H1 (cell line): ENCODE measurements at regions not wholly inside any gene's neighbourhood (a gene's known extent, or its start where the extent isn't known, plus 50 kb on each side); places are given as distances from the start of the nearest gene placed in this dataset.

Experiments used
- CTCF ChIA-PET: fragments of 300-600 bp; sonication (Branson Sonifier 250); formaldehyde crosslinking; loops from one replicate; lab custom pipeline; 2021; ENCODE audit not compliant: partially characterized antibody; lab: Charles Lee
- POLR2A ChIA-PET: fragments of 300-600 bp; sonication (Branson Sonifier 250); formaldehyde crosslinking; loops from one replicate; lab custom pipeline; 2021; ENCODE audit warnings: inconsistent platforms; ENCODE audit not compliant: partially characterized antibody; lab: Charles Lee
- DNase-seq, 2 experiments: peaks; one replicate each; pipeline versions ENCODE4 v3.0.0 to v3.0.0-alpha.2; 2010 to 2022; ENCODE audit warnings: low spot score in 2 of 2, low read depth in 1 of 2, mixed read lengths in 1 of 2
- FAIRE-seq: peaks from 2 replicates; lab custom pipeline; 2011; peaks lifted over from hg19 to GRCh38; lab: Jason Lieb, UNC
- H2AFZ ChIP-seq: 2 replicates; pipeline ENCODE4 v1.8.1; 2012; ENCODE audit warnings: low read length, inconsistent platforms
- H2AK5ac ChIP-seq: 2 replicates; pipeline ENCODE4 v1.6.1; 2013; ENCODE audit warnings: low read depth, low read length
- H2BK120ac ChIP-seq: replicated peaks from 2 replicates; pipeline ENCODE3; 2013; ENCODE audit warnings: low read depth, low read length, inconsistent platforms
- H2BK12ac ChIP-seq: 2 replicates; pipeline ENCODE4 v1.6.1; 2013; ENCODE audit warnings: low read depth, low read length
- H2BK15ac ChIP-seq: 2 replicates; pipeline ENCODE4 v1.6.1; 2013; ENCODE audit warnings: low read length
- H2BK20ac ChIP-seq: 2 replicates; pipeline ENCODE4 v1.6.1; 2013; ENCODE audit warnings: low read length
- H2BK5ac ChIP-seq: 2 replicates; pipeline ENCODE4 v1.6.1; 2013; ENCODE audit warnings: low read depth, low read length
- H3K14ac ChIP-seq: 2 replicates; pipeline ENCODE4 v1.6.1; 2013; ENCODE audit warnings: inconsistent platforms; ENCODE audit not compliant: insufficient read length
- H3K18ac ChIP-seq: 2 replicates; pipeline ENCODE4 v1.6.1; 2013; ENCODE audit warnings: low read length; ENCODE audit errors: extremely low read depth
- H3K23ac ChIP-seq: 2 replicates; pipeline ENCODE4 v1.6.1; 2013; ENCODE audit warnings: inconsistent platforms; ENCODE audit not compliant: insufficient read length
- H3K23me2 ChIP-seq: 2 replicates; pipeline ENCODE4 v1.6.1; 2013; ENCODE audit warnings: low read depth, low read length
- H3K27ac ChIP-seq: 2 replicates; pipeline ENCODE4 v1.6.1; 2011; ENCODE audit warnings: low read depth, low read length, inconsistent platforms
- H3K27me3 ChIP-seq, 4 experiments: replicated peaks in 1 of 4; 1 replicate in 1 of 4; 2 replicates in 3 of 4; pipeline versions ENCODE4 v1.6.1 to v1.8.1; 2011 to 2013; ENCODE audit warnings: low read length in 3 of 4, mild to moderate bottlenecking in 3 of 4, inconsistent platforms in 2 of 4, mixed read lengths in 2 of 4, moderate library complexity in 1 of 4; ENCODE audit not compliant: control insufficient read depth in 3 of 4, insufficient read depth in 3 of 4; ENCODE audit errors: extremely low read depth in 1 of 4
- H3K36me3 ChIP-seq, 4 experiments: 2 replicates each; pipeline versions ENCODE4 v1.6.1 to v1.8.1; 2011 to 2013; ENCODE audit warnings: mild to moderate bottlenecking in 4 of 4, low read length in 3 of 4, moderate library complexity in 2 of 4, control low read depth in 1 of 4, inconsistent platforms in 1 of 4; ENCODE audit not compliant: insufficient read depth in 4 of 4, control insufficient read depth in 2 of 4
- H3K4ac ChIP-seq: replicated peaks from 2 replicates; pipeline ENCODE3; 2013; ENCODE audit warnings: low read length, low read depth, mixed read lengths, inconsistent platforms; ENCODE audit not compliant: insufficient read length
- H3K4me1 ChIP-seq, 4 experiments: replicated peaks in 1 of 4; 1 replicate in 1 of 4; 2 replicates in 3 of 4; pipeline versions ENCODE4 v1.6.1 to v1.8.1; 2011 to 2013; ENCODE audit warnings: low read length in 3 of 4, inconsistent platforms in 2 of 4, mixed read lengths in 1 of 4; ENCODE audit not compliant: insufficient read depth in 4 of 4, control insufficient read depth in 3 of 4
- H3K4me2 ChIP-seq, 2 experiments: 2 replicates each; pipeline versions ENCODE4 v1.6.1 to v1.8.1; 2011 to 2013; ENCODE audit warnings: low read depth in 2 of 2, low read length in 2 of 2, control low read depth in 1 of 2, inconsistent platforms in 1 of 2, mild to moderate bottlenecking in 1 of 2; ENCODE audit not compliant: insufficient read depth in 1 of 2
- H3K4me3 ChIP-seq, 4 experiments: fragments of 200-600, 300-600 bp in 1 of 4; sonication (generic), shearing (Covaris generic), sonication (Bioruptor Twin) in 1 of 4; 2 replicates each; pipeline versions ENCODE4 v1.5.1 to v1.8.1; 2011 to 2016; ENCODE audit warnings: low read length in 4 of 4, low read depth in 3 of 4, control low read depth in 2 of 4, inconsistent platforms in 2 of 4, mild to moderate bottlenecking in 2 of 4, mixed read lengths in 1 of 4, moderate library complexity in 1 of 4; ENCODE audit not compliant: insufficient read depth in 2 of 4; ENCODE audit errors: extremely low read depth in 1 of 4
- H3K56ac ChIP-seq: replicated peaks from 2 replicates; pipeline ENCODE3; 2013; ENCODE audit warnings: low read depth, mild to moderate bottlenecking, mixed read lengths, low read length, inconsistent platforms; ENCODE audit not compliant: insufficient read length
- H3K79me1 ChIP-seq: 2 replicates; pipeline ENCODE4 v1.6.1; 2013; ENCODE audit warnings: low read depth, low read length, control low read depth
- H3K79me2 ChIP-seq, 2 experiments: 2 replicates each; pipeline versions ENCODE4 v1.6.1 to v1.8.1; 2012 to 2013; ENCODE audit warnings: low read length in 2 of 2, mild to moderate bottlenecking in 2 of 2, inconsistent platforms in 1 of 2; ENCODE audit not compliant: insufficient read depth in 2 of 2, control insufficient read depth in 1 of 2
- H3K9ac ChIP-seq, 4 experiments: replicated peaks in 1 of 4; 1 replicate in 1 of 4; 2 replicates in 3 of 4; pipeline versions ENCODE4 v1.6.1 to v1.8.1; 2011 to 2013; ENCODE audit warnings: low read depth in 3 of 4, low read length in 3 of 4, control low read depth in 2 of 4, mild to moderate bottlenecking in 2 of 4, moderate library complexity in 2 of 4, inconsistent platforms in 1 of 4; ENCODE audit errors: extremely low read depth in 1 of 4
- H3K9me3 ChIP-seq, 2 experiments: 2 replicates each; pipeline versions ENCODE4 v1.6.1 to v1.8.1; 2012 to 2013; ENCODE audit warnings: mild to moderate bottlenecking in 2 of 2, moderate library complexity in 2 of 2, control low read depth in 1 of 2, inconsistent platforms in 1 of 2, low read depth in 1 of 2, low read length in 1 of 2, mixed read lengths in 1 of 2; ENCODE audit not compliant: insufficient read depth in 2 of 2
- H4K20me1 ChIP-seq, 2 experiments: replicated peaks in 1 of 2; 2 replicates each; pipeline versions ENCODE3 to v1.8.1; 2011 to 2013; ENCODE audit warnings: inconsistent platforms in 2 of 2, low read length in 2 of 2, mild to moderate bottlenecking in 1 of 2; ENCODE audit not compliant: insufficient read depth in 2 of 2, control insufficient read depth in 1 of 2
- H4K5ac ChIP-seq: 2 replicates; pipeline ENCODE4 v1.6.1; 2013; ENCODE audit warnings: low read length, low read depth, mixed read lengths, inconsistent platforms; ENCODE audit not compliant: insufficient read length
- H4K8ac ChIP-seq: 2 replicates; pipeline ENCODE4 v1.8.0; 2013; ENCODE audit warnings: mild to moderate bottlenecking, moderate library complexity, low read length, inconsistent platforms; ENCODE audit not compliant: insufficient read depth; ENCODE audit errors: extremely low read depth
- H4K91ac ChIP-seq: replicated peaks from 2 replicates; pipeline ENCODE3; 2013; ENCODE audit warnings: low read length, mixed read lengths, inconsistent platforms; ENCODE audit not compliant: insufficient read length
- CHD2 ChIP-seq: IDR thresholded peaks from 2 replicates; pipeline ENCODE4 v1.6.1; 2012; ENCODE audit warnings: low read length, improper control_type of control experiment
- GABPA ChIP-seq: IDR thresholded peaks from 2 replicates; pipeline ENCODE4 v1.6.1; 2011; ENCODE audit warnings: mild to moderate bottlenecking, low read length, moderate library complexity, borderline replicate concordance; ENCODE audit not compliant: insufficient read depth
- JUN ChIP-seq: IDR thresholded peaks from 2 replicates; pipeline ENCODE4 v1.6.1; 2011; ENCODE audit warnings: low read depth, mild to moderate bottlenecking, improper control_type of control experiment, low read length
- KDM4A ChIP-seq: IDR thresholded peaks from one replicate; pipeline ENCODE4 v1.7.1; 2012; ENCODE audit warnings: low read depth, mild to moderate bottlenecking, moderate library complexity, low read length, inconsistent platforms; ENCODE audit not compliant: severe bottlenecking
- MAFK ChIP-seq: IDR thresholded peaks from 2 replicates; pipeline ENCODE4 v1.6.1; 2012; ENCODE audit warnings: low read depth, mild to moderate bottlenecking, improper control_type of control experiment, low read length
- POLR2A ChIP-seq, 2 experiments: IDR thresholded peaks; 1 replicate in 1 of 2; 2 replicates in 1 of 2; pipeline ENCODE4 v1.6.1; 2011; ENCODE audit warnings: low read depth in 2 of 2, low read length in 2 of 2, mild to moderate bottlenecking in 2 of 2; ENCODE audit errors: control extremely low read depth in 1 of 2
- RFX5 ChIP-seq: IDR thresholded peaks from 2 replicates; pipeline ENCODE4 v1.6.1; 2011; ENCODE audit warnings: low read depth, low read length, improper control_type of control experiment, borderline replicate concordance
- RNF2 ChIP-seq: fragments of 200-900, 300-1000 bp; sonication (generic); IDR thresholded peaks from 2 replicates; pipeline ENCODE4 v1.7.1; 2016; ENCODE audit warnings: borderline replicate concordance, low read depth, mild to moderate bottlenecking, antibody characterized with exemption, low read length; ENCODE audit not compliant: poor library complexity, severe bottlenecking; ENCODE audit errors: missing control alignments
- SP1 ChIP-seq: IDR thresholded peaks from 2 replicates; pipeline ENCODE4 v1.6.1; 2011; ENCODE audit warnings: low read depth, low read length
- SP2 ChIP-seq: IDR thresholded peaks from 2 replicates; pipeline ENCODE4 v1.6.1; 2012; ENCODE audit warnings: mild to moderate bottlenecking, low read length, inconsistent platforms
- TEAD4 ChIP-seq: IDR thresholded peaks from 2 replicates; pipeline ENCODE4 v1.6.1; 2012; ENCODE audit warnings: low read depth, low read length, inconsistent platforms, mixed read lengths
- ZNF274 ChIP-seq: IDR thresholded peaks from 2 replicates; pipeline ENCODE4 v1.7.0; 2012; ENCODE audit warnings: low read length, borderline replicate concordance; ENCODE audit errors: extremely low read depth
- WGBS, 2 experiments: shearing (Covaris generic) in 1 of 2; methylation state at CpG; one replicate each; pipeline versions ENCODE4 v1.1.6 to v1.1.7; 2013 to 2015; ENCODE audit warnings: low lambda C conversion rate in 2 of 2, mixed read lengths in 2 of 2, inconsistent platforms in 1 of 2, low coverage in 1 of 2, missing lambda C conversion rate in 1 of 2; ENCODE audit not compliant: insufficient replicate concordance in 2 of 2, insufficient coverage in 1 of 2, insufficient read length in 1 of 2; ENCODE audit errors: extremely low coverage in 1 of 2, missing lambda C conversion rate in 1 of 2; 5-methylcytosine and 5-hydroxymethylcytosine counted together
- TF ChIP-seq, protein P1 (sequence below): IDR thresholded peaks from 2 replicates; pipeline ENCODE4 v1.6.1; 2012; ENCODE audit warnings: low read length, inconsistent platforms
- TF ChIP-seq, protein P2 (sequence below): IDR thresholded peaks from 2 replicates; pipeline ENCODE4 v1.6.1; 2012; ENCODE audit warnings: inconsistent platforms

DNA sequence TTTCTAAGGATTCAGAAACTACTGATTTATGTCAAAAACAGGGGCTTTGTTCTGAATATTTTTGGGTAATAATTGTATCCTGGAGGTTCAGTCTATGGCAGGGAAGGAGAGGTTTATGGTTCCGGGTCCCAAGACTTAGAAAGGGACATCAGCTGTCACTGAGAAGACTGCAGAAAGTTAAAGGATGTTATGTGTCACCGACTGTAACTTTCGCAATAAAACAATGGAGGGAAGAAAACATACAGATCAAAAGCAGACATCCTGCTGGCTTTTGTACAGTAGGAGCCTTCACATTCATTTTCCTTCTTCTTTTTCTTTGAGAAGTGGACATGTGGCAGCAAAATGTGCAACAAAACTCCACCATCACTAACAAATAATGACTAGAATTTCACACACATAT is 900.7 kb upstream of the SOX11 start:
- Histone ChIP-seq H2BK5ac (no peak overlapping the region), H2AFZ (no peak overlapping the region), H4K5ac (no peak overlapping the region), H2BK15ac (no peak overlapping the region), H4K91ac (no peak overlapping the region), H3K27me3 (no peaks in the 10 kb centered on the region), H4K20me1 (no peaks in the 10 kb centered on the region), H3K14ac (no peak overlapping the region), H3K4me1 (no peaks in the 10 kb centered on the region), H3K4me2 (no peak overlapping the region), H3K27ac (no peak overlapping the region), H3K23ac (no peak overlapping the region), H3K9ac (no peak overlapping the region), H3K4me3 (no peak overlapping the region), H3K56ac (no peak overlapping the region), H3K79me2 (no peaks in the 10 kb centered on the region), H3K4ac (no peak overlapping the region), H2AK5ac (no peak overlapping the region), H2BK120ac (no peak overlapping the region), H3K9me3 (peaks cover 7 to 9% of the 10 kb centered on the region in 2 experiments; a peak in 2 of 4 replicates), H3K18ac (no peak overlapping the region), H3K79me1 (no peaks in the 10 kb centered on the region), H2BK20ac (no peak overlapping the region), H3K23me2 (no peaks in the 10 kb centered on the region), H2BK12ac (no peak overlapping the region), H4K8ac (no peak overlapping the region), H3K36me3 (no peaks in the 10 kb centered on the region)
- POLR2A ChIA-PET = no interaction called here
- FAIRE-seq (no peak), DNase-seq (no peak)
- WGBS, 2 experiments = 89% methylated on average over 3 of the region's 3 CpGs; no CpG with 5 or more reads in 1 of the 2 experiments
- CTCF ChIA-PET = no interaction called here
- TF ChIP-seq KDM4A (no peak), TEAD4 (no peak), JUN (no peak), POLR2A (IDR thresholded peaks at IDR 0.05; ENCODE audit: control extremely low read depth in 1 of 2, low read depth in 2 of 2, low read length in 2 of 2) (no peak), RFX5 (no peak), ZNF274 (no peak), CHD2 (no peak), SP2 (no peak), MAFK (no peak), SP1 (no peak), RNF2 (no peak), GABPA (no peak)
- TF ChIP-seq, protein P1, sequence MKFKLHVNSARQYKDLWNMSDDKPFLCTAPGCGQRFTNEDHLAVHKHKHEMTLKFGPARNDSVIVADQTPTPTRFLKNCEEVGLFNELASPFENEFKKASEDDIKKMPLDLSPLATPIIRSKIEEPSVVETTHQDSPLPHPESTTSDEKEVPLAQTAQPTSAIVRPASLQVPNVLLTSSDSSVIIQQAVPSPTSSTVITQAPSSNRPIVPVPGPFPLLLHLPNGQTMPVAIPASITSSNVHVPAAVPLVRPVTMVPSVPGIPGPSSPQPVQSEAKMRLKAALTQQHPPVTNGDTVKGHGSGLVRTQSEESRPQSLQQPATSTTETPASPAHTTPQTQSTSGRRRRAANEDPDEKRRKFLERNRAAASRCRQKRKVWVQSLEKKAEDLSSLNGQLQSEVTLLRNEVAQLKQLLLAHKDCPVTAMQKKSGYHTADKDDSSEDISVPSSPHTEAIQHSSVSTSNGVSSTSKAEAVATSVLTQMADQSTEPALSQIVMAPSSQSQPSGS = no peak
- TF ChIP-seq, protein P2, sequence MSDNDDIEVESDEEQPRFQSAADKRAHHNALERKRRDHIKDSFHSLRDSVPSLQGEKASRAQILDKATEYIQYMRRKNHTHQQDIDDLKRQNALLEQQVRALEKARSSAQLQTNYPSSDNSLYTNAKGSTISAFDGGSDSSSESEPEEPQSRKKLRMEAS = no peak
